GM19238 (cell line): ENCODE measurements at regions not wholly inside any gene's neighbourhood (a gene's known extent, or its start where the extent isn't known, plus 50 kb on each side); places are given as distances from the start of the nearest gene placed in this dataset.
"Not testable (repeated sequence)": the region's sequence is repeated elsewhere in the genome, so short reads cannot be mapped to it uniquely, and the experiment has no call there.

ENCODE experiments used
- DNase-seq: peaks from one replicate; pipeline ENCODE4 v3.0.0; 2011; ENCODE audit warnings: low spot score; ENCODE audit not compliant: insufficient read length

- not testable (repeated sequence) for DNase-seq
Observed at GRCh38 chr20:47912786-47913501, 127.7 kb upstream of the SULF2 start.

GRCh38 chr20:47912165-47912564 is 126.9 kb upstream of the SULF2 start:
- not testable (repeated sequence) for DNase-seq

- DNase-seq: not testable (repeated sequence)
Observed at GRCh38 chr20:47909696-47910369, 124.6 kb upstream of the SULF2 start.

GRCh38 chr20:47908361-47909035 is 123.2 kb upstream of the SULF2 start:
- DNase-seq: not testable (repeated sequence)

- not testable (repeated sequence) for DNase-seq
Observed at GRCh38 chr20:47907951-47908350, 122.7 kb upstream of the SULF2 start.

GRCh38 chr20:47907031-47907675 is 121.9 kb upstream of the SULF2 start:
- no peak for DNase-seq

DNA sequence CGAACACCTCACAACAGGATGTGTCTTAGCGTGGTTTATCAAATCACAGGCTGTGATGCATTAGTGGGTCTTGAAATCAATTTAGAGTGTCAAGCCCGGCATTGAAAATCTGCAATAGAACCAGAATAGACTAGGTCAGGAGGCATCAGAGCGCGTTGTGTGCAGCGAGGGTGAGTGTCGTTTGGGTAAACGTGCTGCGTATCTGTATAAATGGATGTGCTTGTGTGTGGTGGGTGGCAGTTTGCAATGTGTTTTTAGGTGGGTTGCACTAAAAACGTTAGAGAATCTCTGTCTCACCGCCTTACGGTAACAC is 121.0 kb upstream of the SULF2 start:
- DNase-seq: no peak

- DNase-seq: no peak
Observed at GRCh38 chr20:47905628-47906347, 120.5 kb upstream of the SULF2 start.

GRCh38 chr20:47903009-47903408 is 117.7 kb upstream of the SULF2 start:
- DNase-seq: not testable (repeated sequence)

GRCh38 chr20:47899313-47899712 is 114.0 kb upstream of the SULF2 start:
- DNase-seq: not testable (repeated sequence)

- DNase-seq: no peak
Observed at GRCh38 chr20:47897461-47897860, 112.2 kb upstream of the SULF2 start.

DNA sequence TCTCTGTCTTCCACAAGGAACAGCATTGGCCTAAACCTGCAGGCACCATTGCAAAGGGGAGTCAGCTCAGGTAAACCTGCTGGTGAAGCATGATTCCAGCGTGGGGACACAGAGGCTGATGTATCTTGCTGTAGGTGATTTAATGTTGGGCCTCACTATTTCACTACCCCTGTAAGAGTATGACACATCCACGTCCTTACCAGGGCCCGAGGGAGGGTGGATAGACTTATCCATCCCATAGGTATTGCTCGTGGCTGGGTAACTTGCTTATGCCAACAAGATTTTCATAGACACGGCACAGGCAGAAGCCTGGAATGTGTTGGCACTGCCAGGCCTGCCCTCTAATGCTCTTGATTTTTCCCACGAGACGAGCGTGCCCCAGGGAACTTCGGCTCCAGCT is 107.4 kb upstream of the SULF2 start:
- DNase-seq: not testable (repeated sequence)

DNA sequence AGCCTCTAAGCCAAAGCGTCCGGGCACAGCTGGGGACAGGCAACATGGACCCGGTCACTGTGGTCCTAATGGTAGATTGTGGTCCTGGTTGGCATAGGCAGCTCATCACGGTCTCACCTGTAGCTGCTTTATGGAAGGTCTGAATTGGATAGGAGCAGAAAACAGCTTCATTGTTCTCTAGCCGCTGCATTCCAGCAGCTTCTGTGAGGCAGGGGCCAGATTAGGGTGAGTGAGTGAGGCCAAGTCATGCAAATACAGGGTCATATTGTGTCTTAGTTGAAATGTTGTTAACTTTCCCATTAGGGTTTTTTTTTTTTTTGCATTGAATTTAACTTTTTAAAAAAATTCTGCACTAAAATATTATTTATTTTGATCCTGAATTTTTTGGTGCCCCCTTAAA is 105.4 kb upstream of the SULF2 start:
- DNase-seq: not testable (repeated sequence)

- DNase-seq: not testable (repeated sequence)
Observed at GRCh38 chr20:47889751-47890150, 104.5 kb upstream of the SULF2 start.

DNA sequence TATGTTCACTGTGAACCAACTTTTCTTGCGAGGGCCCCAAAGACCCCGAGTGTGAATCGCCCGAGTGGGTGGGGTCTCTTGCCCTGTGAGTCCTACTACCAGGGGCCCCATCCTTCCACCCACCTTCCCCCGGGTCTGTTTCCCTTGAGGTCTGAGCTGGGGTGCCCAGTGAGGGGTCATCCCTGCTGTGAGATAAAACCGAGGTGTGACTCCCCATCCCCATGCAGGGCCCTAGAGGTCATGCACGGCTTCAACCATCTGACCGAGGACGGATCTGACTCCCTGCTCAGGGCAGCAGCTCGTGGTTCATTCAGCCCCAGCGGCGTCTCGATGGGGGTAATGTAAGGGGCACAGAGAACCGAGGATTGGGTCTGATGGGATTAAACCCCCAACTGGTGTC is 103.1 kb upstream of the SULF2 start:
- no peak for DNase-seq

DNA sequence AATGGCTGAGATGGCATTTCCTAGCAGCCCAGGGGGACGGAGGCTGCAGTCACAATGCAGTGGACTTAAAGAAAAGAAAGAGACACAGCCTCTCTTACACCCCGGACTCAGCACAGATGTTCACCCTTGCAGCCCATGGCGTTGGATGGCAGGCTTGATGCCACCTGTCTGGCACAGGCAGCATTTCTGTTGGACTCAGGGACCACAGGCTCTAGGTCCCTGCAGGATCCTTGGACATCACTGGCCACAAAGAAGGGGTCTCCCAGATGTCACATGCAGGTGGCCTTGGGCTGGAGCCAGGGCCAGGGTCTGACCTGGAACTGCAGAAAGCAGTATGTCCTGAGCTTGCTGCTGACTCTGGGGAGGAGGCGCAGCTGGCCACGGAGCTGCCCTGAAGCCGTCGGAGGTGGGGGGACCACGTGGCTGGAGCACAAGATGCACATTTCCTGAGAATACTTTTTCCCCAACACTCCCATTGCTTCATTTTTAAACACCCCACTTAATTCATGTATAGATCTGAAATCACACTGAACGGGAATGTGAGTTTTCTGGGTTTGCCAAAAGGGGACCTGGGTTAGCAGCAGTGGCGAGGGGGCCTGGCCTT is 102.3 kb upstream of the SULF2 start:
- DNase-seq: no peak

- no peak for DNase-seq
Observed at GRCh38 chr20:47887064-47887463, 101.8 kb upstream of the SULF2 start.

GRCh38 chr20:47886454-47887041 is 101.3 kb upstream of the SULF2 start:
- no peak for DNase-seq

DNA sequence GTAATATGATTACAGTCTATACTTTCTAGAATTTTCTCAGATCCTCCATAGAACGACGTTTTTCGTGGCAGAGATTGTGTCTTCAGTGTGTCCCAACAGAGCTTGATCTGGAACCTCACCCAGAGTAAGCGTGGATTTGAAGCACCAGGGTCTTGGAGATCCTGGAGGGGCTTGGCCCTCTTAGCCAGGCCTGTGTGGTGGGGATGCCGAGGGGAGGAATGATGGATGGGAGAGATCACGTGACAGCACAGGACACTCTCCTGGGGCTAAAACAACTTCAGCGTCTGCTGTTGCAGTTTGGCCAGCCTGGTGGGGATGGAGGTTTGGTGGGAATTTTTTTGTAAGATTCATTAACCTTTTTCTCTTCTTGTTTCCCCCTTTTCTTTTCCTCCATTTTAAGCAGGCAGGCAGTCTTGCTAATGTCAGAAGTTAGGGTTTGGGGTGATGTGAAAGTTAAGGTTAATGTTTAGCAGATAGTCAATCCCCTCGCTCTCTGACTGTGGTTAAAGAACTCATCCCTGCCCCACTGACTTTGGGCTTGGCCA is 100.7 kb upstream of the SULF2 start:
- DNase-seq: no peak

DNA sequence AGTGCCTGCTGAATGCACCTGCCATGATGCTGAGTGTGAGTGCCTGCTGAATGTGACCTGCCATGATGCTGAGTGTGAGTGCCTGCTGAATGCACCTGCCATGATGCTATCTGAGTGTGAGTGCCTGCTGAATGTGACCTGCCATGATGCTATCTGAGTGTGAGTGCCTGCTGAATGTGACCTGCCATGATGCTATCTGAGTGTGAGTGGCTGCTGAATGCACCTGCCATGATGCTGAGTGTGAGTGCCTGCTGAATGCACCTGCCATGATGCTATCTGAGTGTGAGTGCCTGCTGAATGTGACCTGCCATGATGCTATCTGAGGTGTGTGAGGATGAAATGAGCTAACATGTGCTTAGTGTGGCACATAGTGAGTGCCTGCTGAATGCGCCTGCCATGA is 98.7 kb upstream of the SULF2 start:
- DNase-seq: not testable (repeated sequence)
